ENCODE measurements at regions not wholly inside any gene's neighbourhood (a gene's known extent, or its start where the extent isn't known, plus 50 kb on each side); places are given as distances from the start of the nearest gene placed in this dataset.

GRCh38 chr14:34220378-34220706 is 241.7 kb downstream of the SPTSSA start:
- TF ChIP-seq ZNF274 (IDR thresholded peaks at IDR 0.05; ENCODE audit: low read depth, low read length) (no peak), YY1 (IDR thresholded peaks at IDR 0.05; ENCODE audit: insufficient read depth, insufficient read length) (no peak), SUZ12 (IDR thresholded peaks at IDR 0.05; ENCODE audit: extremely low read depth, insufficient read depth, insufficient read length) (no peak)

All from NT2/D1 (cell line).